ENCODE measurements at regions not wholly inside any gene's neighbourhood (a gene's known extent, or its start where the extent isn't known, plus 50 kb on each side); places are given as distances from the start of the nearest gene placed in this dataset.

DNA sequence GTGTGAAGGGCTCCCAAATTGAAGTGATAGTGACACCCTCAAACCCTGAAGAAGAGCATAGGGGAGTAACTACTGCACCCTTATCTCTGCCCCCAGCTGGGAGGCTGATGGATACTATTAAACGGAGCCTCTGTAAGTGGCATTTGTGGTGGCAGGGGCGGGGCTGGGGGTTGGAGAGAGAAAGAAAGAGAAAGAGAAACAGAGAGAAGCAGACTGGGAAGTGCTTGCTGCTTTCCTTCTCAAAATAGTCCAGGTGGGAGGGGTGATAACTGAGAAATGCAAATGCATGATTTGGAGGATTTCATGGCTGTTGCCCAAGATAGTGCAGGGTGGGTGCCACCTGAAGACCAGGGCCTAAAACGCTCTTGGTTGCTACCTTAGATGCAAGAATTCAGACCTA, 253.5 kb upstream of the GATB start:
- no peak for TF ChIP-seq EZH2phosphoT487 (IDR thresholded peaks at IDR 0.05; ENCODE audit: borderline replicate concordance, low read depth, low read length)
- TF ChIP-seq, protein P1, sequence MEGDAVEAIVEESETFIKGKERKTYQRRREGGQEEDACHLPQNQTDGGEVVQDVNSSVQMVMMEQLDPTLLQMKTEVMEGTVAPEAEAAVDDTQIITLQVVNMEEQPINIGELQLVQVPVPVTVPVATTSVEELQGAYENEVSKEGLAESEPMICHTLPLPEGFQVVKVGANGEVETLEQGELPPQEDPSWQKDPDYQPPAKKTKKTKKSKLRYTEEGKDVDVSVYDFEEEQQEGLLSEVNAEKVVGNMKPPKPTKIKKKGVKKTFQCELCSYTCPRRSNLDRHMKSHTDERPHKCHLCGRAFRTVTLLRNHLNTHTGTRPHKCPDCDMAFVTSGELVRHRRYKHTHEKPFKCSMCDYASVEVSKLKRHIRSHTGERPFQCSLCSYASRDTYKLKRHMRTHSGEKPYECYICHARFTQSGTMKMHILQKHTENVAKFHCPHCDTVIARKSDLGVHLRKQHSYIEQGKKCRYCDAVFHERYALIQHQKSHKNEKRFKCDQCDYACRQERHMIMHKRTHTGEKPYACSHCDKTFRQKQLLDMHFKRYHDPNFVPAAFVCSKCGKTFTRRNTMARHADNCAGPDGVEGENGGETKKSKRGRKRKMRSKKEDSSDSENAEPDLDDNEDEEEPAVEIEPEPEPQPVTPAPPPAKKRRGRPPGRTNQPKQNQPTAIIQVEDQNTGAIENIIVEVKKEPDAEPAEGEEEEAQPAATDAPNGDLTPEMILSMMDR (conservative IDR thresholded peaks at IDR 0.05; ENCODE audit: low read length): no peak
- Histone ChIP-seq H3K9me2 (ENCODE audit: insufficient read depth, low read length) (no peaks in the 10 kb centered on the region), H3K79me2 (ENCODE audit: insufficient read depth, low read depth, low read length) (no peaks in the 10 kb centered on the region), H3K9me3 (ENCODE audit: low read length) (no peaks in the 10 kb centered on the region), H3K4me3 (ENCODE audit: low read depth, low read length, poor library complexity, severe bottlenecking) (no peak overlapping the region), H3K36me3 (ENCODE audit: insufficient read depth, low read length) (no peaks in the 10 kb centered on the region), H2AFZ (ENCODE audit: low read length) (no peak overlapping the region), H4K20me1 (ENCODE audit: insufficient read depth, low read length) (no peaks in the 10 kb centered on the region), H3K27ac (ENCODE audit: low read depth, low read length, poor library complexity, severe bottlenecking) (no peak overlapping the region), H3K4me1 (ENCODE audit: insufficient read depth, low read length, poor library complexity, severe bottlenecking) (no peaks in the 10 kb centered on the region), H3K4me2 (ENCODE audit: low read length) (no peak overlapping the region)
- no peak for DNase-seq (ENCODE audit: low spot score)
- intact Hi-C loops (cut with micrococcal nuclease; ENCODE audit: unreplicated experiment): no loop called here
- CTCF ChIA-PET (ENCODE audit: unreplicated experiment): no interaction called here
- BruUV-seq (replicated peaks): no TSS peak
- POLR2A ChIA-PET: no interaction called here

DNA sequence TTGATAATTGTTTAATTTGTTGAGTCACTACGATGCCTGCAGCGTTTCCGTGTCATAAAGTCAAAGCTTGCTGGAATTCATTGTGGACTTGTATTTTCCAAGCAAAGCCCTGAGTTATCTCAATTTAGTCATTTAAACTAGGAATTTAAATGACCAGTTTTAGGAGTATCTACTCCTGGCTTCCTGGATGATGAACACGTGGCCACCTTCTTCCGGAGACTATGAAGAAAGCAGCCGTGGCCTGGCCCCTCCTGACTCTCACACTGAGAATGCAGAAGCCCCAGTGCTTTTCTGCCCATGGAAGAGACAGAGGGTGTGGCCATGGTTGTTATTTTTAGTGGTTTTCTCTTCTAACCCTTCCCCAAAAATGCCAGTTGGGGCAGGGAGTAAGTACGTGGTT, 250.7 kb upstream of the GATB start:
- no peak for DNase-seq (ENCODE audit: low spot score)
- Histone ChIP-seq H3K9me3 (ENCODE audit: low read length) (no peaks in the 10 kb centered on the region), H3K9me2 (ENCODE audit: insufficient read depth, low read length) (no peaks in the 10 kb centered on the region), H3K4me2 (ENCODE audit: low read length) (no peak overlapping the region), H2AFZ (ENCODE audit: low read length) (no peak overlapping the region), H3K4me1 (ENCODE audit: insufficient read depth, low read length, poor library complexity, severe bottlenecking) (no peaks in the 10 kb centered on the region), H3K79me2 (ENCODE audit: insufficient read depth, low read depth, low read length) (no peaks in the 10 kb centered on the region), H4K20me1 (ENCODE audit: insufficient read depth, low read length) (no peaks in the 10 kb centered on the region), H3K27ac (ENCODE audit: low read depth, low read length, poor library complexity, severe bottlenecking) (no peak overlapping the region), H3K4me3 (ENCODE audit: low read depth, low read length, poor library complexity, severe bottlenecking) (no peak overlapping the region), H3K36me3 (ENCODE audit: insufficient read depth, low read length) (no peaks in the 10 kb centered on the region)
- TF ChIP-seq, protein P1 (conservative IDR thresholded peaks at IDR 0.05; ENCODE audit: low read length): no peak
- TF ChIP-seq EZH2phosphoT487 (IDR thresholded peaks at IDR 0.05; ENCODE audit: borderline replicate concordance, low read depth, low read length): no peak
- no TSS peak for BruUV-seq (replicated peaks)
- intact Hi-C loops (cut with micrococcal nuclease; ENCODE audit: unreplicated experiment): no loop called here
- POLR2A ChIA-PET: no interaction called here
- CTCF ChIA-PET (ENCODE audit: unreplicated experiment): no interaction called here

DNA sequence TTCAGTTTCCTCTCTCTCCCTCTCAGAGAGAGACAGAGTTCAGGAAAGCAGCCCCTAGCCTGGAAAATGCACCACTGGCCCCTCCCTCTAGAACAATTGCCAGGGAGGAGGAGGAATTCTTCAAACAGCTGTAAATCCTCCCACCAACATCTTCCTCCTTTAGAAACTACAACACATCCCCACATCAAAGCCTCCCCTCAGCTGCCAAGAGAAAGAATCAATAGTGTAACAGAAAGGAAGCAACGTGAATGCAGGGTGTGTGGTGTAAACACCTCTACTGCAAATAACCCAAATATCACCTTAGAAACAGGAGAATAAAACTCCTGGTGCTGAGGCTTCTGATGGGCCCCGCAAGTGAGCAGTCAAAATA, 249.9 kb upstream of the GATB start:
- no peaks in the 10 kb centered on the region for H3K9me3 ChIP-seq (ENCODE audit: low read length)
- BruUV-seq (replicated peaks): no TSS peak
- CTCF ChIA-PET (ENCODE audit: unreplicated experiment): no interaction called here
- no peak overlapping the region for H3K27ac ChIP-seq (ENCODE audit: low read depth, low read length, poor library complexity, severe bottlenecking)
- H3K4me2 ChIP-seq (ENCODE audit: low read length): no peak overlapping the region
- no peak for DNase-seq (ENCODE audit: low spot score)
- H2AFZ ChIP-seq (ENCODE audit: low read length): no peak overlapping the region
- no peaks in the 10 kb centered on the region for H3K79me2 ChIP-seq (ENCODE audit: insufficient read depth, low read depth, low read length)
- no peaks in the 10 kb centered on the region for H4K20me1 ChIP-seq (ENCODE audit: insufficient read depth, low read length)
- no peaks in the 10 kb centered on the region for H3K4me1 ChIP-seq (ENCODE audit: insufficient read depth, low read length, poor library complexity, severe bottlenecking)
- POLR2A ChIA-PET: no interaction called here
- H3K36me3 ChIP-seq (ENCODE audit: insufficient read depth, low read length): no peaks in the 10 kb centered on the region
- H3K4me3 ChIP-seq (ENCODE audit: low read depth, low read length, poor library complexity, severe bottlenecking): no peak overlapping the region
- H3K9me2 ChIP-seq (ENCODE audit: insufficient read depth, low read length): no peaks in the 10 kb centered on the region
- intact Hi-C loops (cut with micrococcal nuclease; ENCODE audit: unreplicated experiment): no loop called here
- TF ChIP-seq, protein P1 (conservative IDR thresholded peaks at IDR 0.05; ENCODE audit: low read length): no peak
- TF ChIP-seq EZH2phosphoT487 (IDR thresholded peaks at IDR 0.05; ENCODE audit: borderline replicate concordance, low read depth, low read length): no peak

Measured in OCI-LY7 (cell line).